AG04449 (cell line): ENCODE measurements at regions not wholly inside any gene's neighbourhood (a gene's known extent, or its start where the extent isn't known, plus 50 kb on each side); places are given as distances from the start of the nearest gene placed in this dataset.

Experiments used
- CTCF ChIA-PET: fragments of 350-600 bp; formaldehyde crosslinking; extraction: SDS; loops from one replicate; lab custom pipeline; 2021; ENCODE audit warnings: antibody characterized with exemption; lab: Yijun Ruan, JAX
- POLR2A ChIA-PET: fragments of 400-600, 350-600 bp; formaldehyde crosslinking; extraction: SDS; loops from one replicate; lab custom pipeline; 2020; ENCODE audit warnings: antibody characterized with exemption, inconsistent platforms; lab: Yijun Ruan, JAX
- DNase-seq: peaks from one replicate; pipeline ENCODE4 v3.0.0-alpha.2; 2010; ENCODE audit warnings: low read depth, low spot score
- H3K4me3 ChIP-seq: 2 replicates; pipeline ENCODE4 v1.5.1; 2011; ENCODE audit warnings: low read depth, mild to moderate bottlenecking, control low read depth, low read length
- TF ChIP-seq, protein P1 (sequence below): IDR thresholded peaks from one replicate; pipeline ENCODE4 v1.5.1; 2011; ENCODE audit warnings: mild to moderate bottlenecking, moderate library complexity, low read length, control low read depth, inconsistent platforms; ENCODE audit not compliant: insufficient read depth; ENCODE audit errors: missing control alignments

DNA sequence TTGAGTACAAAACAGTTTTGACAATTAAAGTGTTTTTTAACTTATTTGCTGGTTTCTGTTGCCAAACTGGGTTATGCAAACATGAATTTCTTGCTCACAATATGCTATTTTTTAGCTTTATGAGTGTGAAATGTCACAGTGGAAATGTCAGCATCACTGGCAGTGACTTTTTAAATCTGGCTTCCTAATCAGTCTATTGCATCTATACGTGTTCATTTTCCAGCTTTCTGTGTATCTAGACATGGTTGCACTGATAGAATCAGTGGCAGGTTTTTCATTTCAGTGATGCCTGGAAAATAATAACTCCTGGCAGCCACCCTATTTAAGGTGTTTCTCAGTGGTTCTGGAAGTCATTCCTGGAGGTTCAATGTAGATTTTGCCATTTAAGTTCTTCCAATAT lies 146.7 kb downstream of the SLITRK6 start:
- ChIA-PET POLR2A (no interaction called here), CTCF (no interaction called here)
- DNase-seq = no peak
- no peak overlapping the region for H3K4me3 ChIP-seq
- TF ChIP-seq, protein P1, sequence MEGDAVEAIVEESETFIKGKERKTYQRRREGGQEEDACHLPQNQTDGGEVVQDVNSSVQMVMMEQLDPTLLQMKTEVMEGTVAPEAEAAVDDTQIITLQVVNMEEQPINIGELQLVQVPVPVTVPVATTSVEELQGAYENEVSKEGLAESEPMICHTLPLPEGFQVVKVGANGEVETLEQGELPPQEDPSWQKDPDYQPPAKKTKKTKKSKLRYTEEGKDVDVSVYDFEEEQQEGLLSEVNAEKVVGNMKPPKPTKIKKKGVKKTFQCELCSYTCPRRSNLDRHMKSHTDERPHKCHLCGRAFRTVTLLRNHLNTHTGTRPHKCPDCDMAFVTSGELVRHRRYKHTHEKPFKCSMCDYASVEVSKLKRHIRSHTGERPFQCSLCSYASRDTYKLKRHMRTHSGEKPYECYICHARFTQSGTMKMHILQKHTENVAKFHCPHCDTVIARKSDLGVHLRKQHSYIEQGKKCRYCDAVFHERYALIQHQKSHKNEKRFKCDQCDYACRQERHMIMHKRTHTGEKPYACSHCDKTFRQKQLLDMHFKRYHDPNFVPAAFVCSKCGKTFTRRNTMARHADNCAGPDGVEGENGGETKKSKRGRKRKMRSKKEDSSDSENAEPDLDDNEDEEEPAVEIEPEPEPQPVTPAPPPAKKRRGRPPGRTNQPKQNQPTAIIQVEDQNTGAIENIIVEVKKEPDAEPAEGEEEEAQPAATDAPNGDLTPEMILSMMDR = no peak

DNA sequence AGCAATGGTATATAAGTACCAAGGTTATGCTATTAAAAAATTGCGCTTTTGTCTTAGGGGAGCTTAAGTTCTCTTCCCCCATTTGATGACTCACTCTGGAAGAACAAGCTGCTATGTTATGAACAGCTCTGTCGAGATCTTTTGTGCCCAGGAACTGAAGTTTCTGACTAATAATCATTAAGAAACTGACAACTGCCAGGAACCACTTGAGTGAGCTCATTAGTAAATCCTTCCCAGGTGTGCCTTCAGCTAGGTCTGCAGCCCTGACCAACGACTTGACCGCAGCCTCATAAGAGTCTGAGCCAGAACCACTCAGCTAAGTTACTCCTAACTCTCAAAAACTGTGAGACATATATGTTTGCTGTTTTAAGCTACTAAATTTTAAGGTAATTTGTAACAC lies 147.8 kb downstream of the SLITRK6 start:
- TF ChIP-seq, protein P1 = no peak
- POLR2A ChIA-PET = no interaction called here
- CTCF ChIA-PET = no interaction called here
- no peak for DNase-seq
- no peak overlapping the region for H3K4me3 ChIP-seq

- H3K4me3 ChIP-seq = no peak overlapping the region
- ChIA-PET POLR2A (no interaction called here), CTCF (no interaction called here)
- TF ChIP-seq, protein P1 = no peak
- DNase-seq = no peak
Measured at GRCh38 chr13:85650613-85651012, 148.6 kb downstream of the SLITRK6 start.

DNA sequence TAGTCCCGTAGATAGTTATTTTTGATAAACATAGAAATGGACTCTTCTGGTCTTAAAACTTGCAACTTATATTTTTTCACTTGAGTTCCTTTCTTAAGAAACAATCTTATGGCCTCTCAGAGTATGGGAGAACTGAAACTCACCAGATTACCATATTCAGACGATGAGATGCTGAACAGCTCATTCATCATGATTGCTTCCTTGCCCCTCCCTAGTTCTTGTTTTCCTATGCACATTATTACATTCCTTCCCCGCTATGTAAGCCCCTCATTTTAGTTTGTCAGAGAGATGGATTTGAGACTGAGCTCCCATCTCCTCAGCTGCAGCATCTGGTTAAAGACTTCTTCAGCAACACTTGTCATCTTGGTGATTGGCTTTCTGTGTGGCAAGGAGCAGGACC lies 158.5 kb downstream of the SLITRK6 start:
- ChIA-PET CTCF (no interaction called here), POLR2A (no interaction called here)
- DNase-seq = no peak
- TF ChIP-seq, protein P1 = no peak
- H3K4me3 ChIP-seq = no peak overlapping the region

DNA sequence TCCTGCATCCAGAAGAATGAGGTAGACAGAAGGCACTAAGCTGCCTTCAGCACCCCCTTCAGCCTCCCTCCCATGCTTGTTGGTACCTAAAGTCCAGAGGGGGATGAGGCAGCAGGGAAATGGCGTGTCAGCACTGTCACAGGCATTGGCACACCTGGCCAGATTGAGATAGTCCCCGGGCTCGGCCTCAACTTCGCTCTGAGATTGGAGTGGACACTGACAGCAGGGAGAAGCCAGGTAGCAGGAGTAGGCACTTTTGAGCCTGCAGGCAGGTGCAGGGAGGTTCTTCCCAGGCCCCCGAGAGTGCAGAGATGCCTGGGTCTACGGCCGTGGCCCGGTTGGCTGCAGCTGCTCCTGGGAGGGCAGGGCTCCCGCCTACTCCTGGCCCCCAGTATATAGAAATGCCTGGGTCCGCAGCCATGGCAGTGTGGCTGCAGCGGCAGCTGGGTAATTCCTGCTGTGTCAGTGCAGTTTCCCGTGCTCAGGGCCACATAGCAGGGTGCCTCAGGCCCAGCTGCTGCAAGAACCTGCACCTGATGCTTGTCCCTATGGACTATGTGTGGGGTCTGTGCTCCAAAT lies 160.3 kb downstream of the SLITRK6 start:
- no peak overlapping the region for H3K4me3 ChIP-seq
- no peak for DNase-seq
- TF ChIP-seq, protein P1 = no peak
- CTCF ChIA-PET = no interaction called here
- POLR2A ChIA-PET = no interaction called here

GRCh38 chr13:85638265-85638664 lies 161.0 kb downstream of the SLITRK6 start:
- CTCF ChIA-PET = no interaction called here
- TF ChIP-seq, protein P1 = no peak
- POLR2A ChIA-PET = no interaction called here
- H3K4me3 ChIP-seq = no peak overlapping the region
- no peak for DNase-seq
